H1 (cell line): ENCODE measurements at regions not wholly inside any gene's neighbourhood (a gene's known extent, or its start where the extent isn't known, plus 50 kb on each side); places are given as distances from the start of the nearest gene placed in this dataset.

Source experiments
- CTCF ChIA-PET: fragments of 300-600 bp; sonication (Branson Sonifier 250); formaldehyde crosslinking; loops from one replicate; lab custom pipeline; 2021; ENCODE audit not compliant: partially characterized antibody; lab: Charles Lee
- POLR2A ChIA-PET: fragments of 300-600 bp; sonication (Branson Sonifier 250); formaldehyde crosslinking; loops from one replicate; lab custom pipeline; 2021; ENCODE audit warnings: inconsistent platforms; ENCODE audit not compliant: partially characterized antibody; lab: Charles Lee
- DNase-seq, 2 experiments: peaks; one replicate each; pipeline versions ENCODE4 v3.0.0 to v3.0.0-alpha.2; 2010 to 2022; ENCODE audit warnings: low spot score in 2 of 2, low read depth in 1 of 2, mixed read lengths in 1 of 2
- FAIRE-seq: peaks from 2 replicates; lab custom pipeline; 2011; peaks lifted over from hg19 to GRCh38; lab: Jason Lieb, UNC
- H2AFZ ChIP-seq: 2 replicates; pipeline ENCODE4 v1.8.1; 2012; ENCODE audit warnings: low read length, inconsistent platforms
- H2AK5ac ChIP-seq: 2 replicates; pipeline ENCODE4 v1.6.1; 2013; ENCODE audit warnings: low read depth, low read length
- H2BK120ac ChIP-seq: replicated peaks from 2 replicates; pipeline ENCODE3; 2013; ENCODE audit warnings: low read depth, low read length, inconsistent platforms
- H2BK12ac ChIP-seq: 2 replicates; pipeline ENCODE4 v1.6.1; 2013; ENCODE audit warnings: low read depth, low read length
- H2BK15ac ChIP-seq: 2 replicates; pipeline ENCODE4 v1.6.1; 2013; ENCODE audit warnings: low read length
- H2BK20ac ChIP-seq: 2 replicates; pipeline ENCODE4 v1.6.1; 2013; ENCODE audit warnings: low read length
- H2BK5ac ChIP-seq: 2 replicates; pipeline ENCODE4 v1.6.1; 2013; ENCODE audit warnings: low read depth, low read length
- H3K14ac ChIP-seq: 2 replicates; pipeline ENCODE4 v1.6.1; 2013; ENCODE audit warnings: inconsistent platforms; ENCODE audit not compliant: insufficient read length
- H3K18ac ChIP-seq: 2 replicates; pipeline ENCODE4 v1.6.1; 2013; ENCODE audit warnings: low read length; ENCODE audit errors: extremely low read depth
- H3K23ac ChIP-seq: 2 replicates; pipeline ENCODE4 v1.6.1; 2013; ENCODE audit warnings: inconsistent platforms; ENCODE audit not compliant: insufficient read length
- H3K23me2 ChIP-seq: 2 replicates; pipeline ENCODE4 v1.6.1; 2013; ENCODE audit warnings: low read depth, low read length
- H3K27ac ChIP-seq: 2 replicates; pipeline ENCODE4 v1.6.1; 2011; ENCODE audit warnings: low read depth, low read length, inconsistent platforms
- H3K27me3 ChIP-seq, 4 experiments: replicated peaks in 1 of 4; 1 replicate in 1 of 4; 2 replicates in 3 of 4; pipeline versions ENCODE4 v1.6.1 to v1.8.1; 2011 to 2013; ENCODE audit warnings: low read length in 3 of 4, mild to moderate bottlenecking in 3 of 4, inconsistent platforms in 2 of 4, mixed read lengths in 2 of 4, moderate library complexity in 1 of 4; ENCODE audit not compliant: control insufficient read depth in 3 of 4, insufficient read depth in 3 of 4; ENCODE audit errors: extremely low read depth in 1 of 4
- H3K36me3 ChIP-seq, 4 experiments: 2 replicates each; pipeline versions ENCODE4 v1.6.1 to v1.8.1; 2011 to 2013; ENCODE audit warnings: mild to moderate bottlenecking in 4 of 4, low read length in 3 of 4, moderate library complexity in 2 of 4, control low read depth in 1 of 4, inconsistent platforms in 1 of 4; ENCODE audit not compliant: insufficient read depth in 4 of 4, control insufficient read depth in 2 of 4
- H3K4ac ChIP-seq: replicated peaks from 2 replicates; pipeline ENCODE3; 2013; ENCODE audit warnings: low read length, low read depth, mixed read lengths, inconsistent platforms; ENCODE audit not compliant: insufficient read length
- H3K4me1 ChIP-seq, 4 experiments: replicated peaks in 1 of 4; 1 replicate in 1 of 4; 2 replicates in 3 of 4; pipeline versions ENCODE4 v1.6.1 to v1.8.1; 2011 to 2013; ENCODE audit warnings: low read length in 3 of 4, inconsistent platforms in 2 of 4, mixed read lengths in 1 of 4; ENCODE audit not compliant: insufficient read depth in 4 of 4, control insufficient read depth in 3 of 4
- H3K4me2 ChIP-seq, 2 experiments: 2 replicates each; pipeline versions ENCODE4 v1.6.1 to v1.8.1; 2011 to 2013; ENCODE audit warnings: low read depth in 2 of 2, low read length in 2 of 2, control low read depth in 1 of 2, inconsistent platforms in 1 of 2, mild to moderate bottlenecking in 1 of 2; ENCODE audit not compliant: insufficient read depth in 1 of 2
- H3K4me3 ChIP-seq, 4 experiments: fragments of 200-600, 300-600 bp in 1 of 4; sonication (generic), shearing (Covaris generic), sonication (Bioruptor Twin) in 1 of 4; 2 replicates each; pipeline versions ENCODE4 v1.5.1 to v1.8.1; 2011 to 2016; ENCODE audit warnings: low read length in 4 of 4, low read depth in 3 of 4, control low read depth in 2 of 4, inconsistent platforms in 2 of 4, mild to moderate bottlenecking in 2 of 4, mixed read lengths in 1 of 4, moderate library complexity in 1 of 4; ENCODE audit not compliant: insufficient read depth in 2 of 4; ENCODE audit errors: extremely low read depth in 1 of 4
- H3K56ac ChIP-seq: replicated peaks from 2 replicates; pipeline ENCODE3; 2013; ENCODE audit warnings: low read depth, mild to moderate bottlenecking, mixed read lengths, low read length, inconsistent platforms; ENCODE audit not compliant: insufficient read length
- H3K79me1 ChIP-seq: 2 replicates; pipeline ENCODE4 v1.6.1; 2013; ENCODE audit warnings: low read depth, low read length, control low read depth
- H3K79me2 ChIP-seq, 2 experiments: 2 replicates each; pipeline versions ENCODE4 v1.6.1 to v1.8.1; 2012 to 2013; ENCODE audit warnings: low read length in 2 of 2, mild to moderate bottlenecking in 2 of 2, inconsistent platforms in 1 of 2; ENCODE audit not compliant: insufficient read depth in 2 of 2, control insufficient read depth in 1 of 2
- H3K9ac ChIP-seq, 4 experiments: replicated peaks in 1 of 4; 1 replicate in 1 of 4; 2 replicates in 3 of 4; pipeline versions ENCODE4 v1.6.1 to v1.8.1; 2011 to 2013; ENCODE audit warnings: low read depth in 3 of 4, low read length in 3 of 4, control low read depth in 2 of 4, mild to moderate bottlenecking in 2 of 4, moderate library complexity in 2 of 4, inconsistent platforms in 1 of 4; ENCODE audit errors: extremely low read depth in 1 of 4
- H3K9me3 ChIP-seq, 2 experiments: 2 replicates each; pipeline versions ENCODE4 v1.6.1 to v1.8.1; 2012 to 2013; ENCODE audit warnings: mild to moderate bottlenecking in 2 of 2, moderate library complexity in 2 of 2, control low read depth in 1 of 2, inconsistent platforms in 1 of 2, low read depth in 1 of 2, low read length in 1 of 2, mixed read lengths in 1 of 2; ENCODE audit not compliant: insufficient read depth in 2 of 2
- H4K20me1 ChIP-seq, 2 experiments: replicated peaks in 1 of 2; 2 replicates each; pipeline versions ENCODE3 to v1.8.1; 2011 to 2013; ENCODE audit warnings: inconsistent platforms in 2 of 2, low read length in 2 of 2, mild to moderate bottlenecking in 1 of 2; ENCODE audit not compliant: insufficient read depth in 2 of 2, control insufficient read depth in 1 of 2
- H4K5ac ChIP-seq: 2 replicates; pipeline ENCODE4 v1.6.1; 2013; ENCODE audit warnings: low read length, low read depth, mixed read lengths, inconsistent platforms; ENCODE audit not compliant: insufficient read length
- H4K8ac ChIP-seq: 2 replicates; pipeline ENCODE4 v1.8.0; 2013; ENCODE audit warnings: mild to moderate bottlenecking, moderate library complexity, low read length, inconsistent platforms; ENCODE audit not compliant: insufficient read depth; ENCODE audit errors: extremely low read depth
- H4K91ac ChIP-seq: replicated peaks from 2 replicates; pipeline ENCODE3; 2013; ENCODE audit warnings: low read length, mixed read lengths, inconsistent platforms; ENCODE audit not compliant: insufficient read length
- BACH1 ChIP-seq: IDR thresholded peaks from 2 replicates; pipeline ENCODE4 v1.6.1; 2012; ENCODE audit warnings: low read length, improper control_type of control experiment
- BCL11A ChIP-seq, 2 experiments: IDR thresholded peaks; one replicate each; pipeline ENCODE4 v1.6.1; 2011; ENCODE audit warnings: low read depth in 2 of 2, low read length in 2 of 2, mild to moderate bottlenecking in 2 of 2
- CREB1 ChIP-seq: IDR thresholded peaks from 2 replicates; pipeline ENCODE4 v1.6.1; 2012; ENCODE audit warnings: inconsistent platforms
- EZH2 ChIP-seq: fragments of 200-600 bp; sonication (generic); IDR thresholded peaks from 2 replicates; pipeline ENCODE4 v1.7.1; 2012; ENCODE audit warnings: low read depth, mild to moderate bottlenecking, moderate library complexity, low read length, inconsistent platforms; ENCODE audit not compliant: severe bottlenecking
- HDAC2 ChIP-seq, 2 experiments: fragments of 300-600 bp in 1 of 2; sonication (generic) in 1 of 2; IDR thresholded peaks; 2 replicates each; pipeline ENCODE4 v1.6.1; 2011 to 2012; ENCODE audit warnings: low read depth in 2 of 2, low read length in 2 of 2, mild to moderate bottlenecking in 2 of 2, moderate library complexity in 2 of 2, borderline replicate concordance in 1 of 2, inconsistent platforms in 1 of 2
- MAFK ChIP-seq: IDR thresholded peaks from 2 replicates; pipeline ENCODE4 v1.6.1; 2012; ENCODE audit warnings: low read depth, mild to moderate bottlenecking, improper control_type of control experiment, low read length
- PHF8 ChIP-seq: fragments of 200-600 bp; sonication (generic); conservative IDR thresholded peaks from 2 replicates; pipeline ENCODE4 v1.7.1; 2012; ENCODE audit warnings: low read depth, mild to moderate bottlenecking, inconsistent platforms, low read length, moderate library complexity
- RBBP5 ChIP-seq: IDR thresholded peaks from 2 replicates; pipeline ENCODE4 v1.7.1; 2012; ENCODE audit warnings: low read depth, mild to moderate bottlenecking, inconsistent platforms, low read length, moderate library complexity, borderline replicate concordance
- RFX5 ChIP-seq: IDR thresholded peaks from 2 replicates; pipeline ENCODE4 v1.6.1; 2011; ENCODE audit warnings: low read depth, low read length, improper control_type of control experiment, borderline replicate concordance
- SAP30 ChIP-seq: fragments of 300-600 bp; sonication (generic); IDR thresholded peaks from 2 replicates; pipeline ENCODE4 v1.7.1; 2012; ENCODE audit warnings: low read length, moderate library complexity, mild to moderate bottlenecking, inconsistent platforms; ENCODE audit not compliant: insufficient read depth, insufficient replicate concordance
- SIX5 ChIP-seq: IDR thresholded peaks from 2 replicates; pipeline ENCODE4 v1.6.1; 2011; ENCODE audit warnings: mild to moderate bottlenecking, low read depth, low read length
- SP2 ChIP-seq: IDR thresholded peaks from 2 replicates; pipeline ENCODE4 v1.6.1; 2012; ENCODE audit warnings: mild to moderate bottlenecking, low read length, inconsistent platforms
- SUZ12 ChIP-seq: fragments of 200-600 bp; sonication (generic); IDR thresholded peaks from 2 replicates; pipeline ENCODE4 v1.6.1; 2012; ENCODE audit warnings: mild to moderate bottlenecking, inconsistent platforms, low read length, moderate library complexity, mixed read lengths
- TAF1 ChIP-seq: IDR thresholded peaks from 2 replicates; pipeline ENCODE4 v1.6.1; 2011; ENCODE audit warnings: mild to moderate bottlenecking, low read depth, low read length
- TAF7 ChIP-seq: optimal IDR thresholded peaks from 2 replicates; pipeline ENCODE3; 2011; ENCODE audit warnings: low read depth, mild to moderate bottlenecking, inconsistent platforms, low read length, moderate library complexity, borderline replicate concordance
- WGBS, 2 experiments: shearing (Covaris generic) in 1 of 2; methylation state at CpG; one replicate each; pipeline versions ENCODE4 v1.1.6 to v1.1.7; 2013 to 2015; ENCODE audit warnings: low lambda C conversion rate in 2 of 2, mixed read lengths in 2 of 2, inconsistent platforms in 1 of 2, low coverage in 1 of 2, missing lambda C conversion rate in 1 of 2; ENCODE audit not compliant: insufficient replicate concordance in 2 of 2, insufficient coverage in 1 of 2, insufficient read length in 1 of 2; ENCODE audit errors: extremely low coverage in 1 of 2, missing lambda C conversion rate in 1 of 2; 5-methylcytosine and 5-hydroxymethylcytosine counted together

DNA sequence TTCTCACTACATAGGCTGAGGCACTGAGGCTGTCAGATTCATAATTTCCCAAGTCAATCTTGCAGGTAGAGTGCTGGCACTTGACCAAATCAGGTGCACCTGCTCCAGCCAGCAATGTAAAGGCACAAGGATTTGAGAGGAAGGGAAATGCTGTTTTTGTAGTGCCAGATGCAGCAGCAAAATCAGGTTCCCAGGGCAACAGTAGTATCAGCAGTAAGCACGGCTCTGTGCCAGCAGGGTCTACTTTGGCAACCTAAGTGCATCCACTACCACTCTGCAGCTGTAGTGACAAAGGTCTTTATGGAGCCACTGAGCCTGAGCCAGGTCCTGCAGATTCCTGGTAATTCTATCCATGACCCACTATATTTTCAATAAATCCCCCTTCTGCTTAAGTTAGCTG lies 329.5 kb downstream of the TPBG start:
- no peaks in the 10 kb centered on the region for H3K23me2 ChIP-seq
- no peak overlapping the region for H4K5ac ChIP-seq
- H3K56ac ChIP-seq = no peak overlapping the region
- no peak overlapping the region for H3K4me2 ChIP-seq
- H3K18ac ChIP-seq = no peak overlapping the region
- H3K9me3 ChIP-seq = no peaks in the 10 kb centered on the region
- no peaks in the 10 kb centered on the region for H3K79me2 ChIP-seq
- H2BK12ac ChIP-seq = no peak overlapping the region
- H3K36me3 ChIP-seq = no peaks in the 10 kb centered on the region
- H3K4me1 ChIP-seq = no peaks in the 10 kb centered on the region
- no peak overlapping the region for H4K8ac ChIP-seq
- DNase-seq (no peak), FAIRE-seq (no peak)
- no peaks in the 10 kb centered on the region for H3K79me1 ChIP-seq
- no peak overlapping the region for H3K27ac ChIP-seq
- H3K23ac ChIP-seq = no peak overlapping the region
- POLR2A ChIA-PET = no interaction called here
- CTCF ChIA-PET = interaction anchor here (0.8 to 1.2 kb wide), 3 partner anchors 10 to 23 kb away, joined by 3 to 4 read pairs (median 3); no protein-coding TSS in a partner anchor
- no peak overlapping the region for H2AFZ ChIP-seq
- H2AK5ac ChIP-seq = no peak overlapping the region
- no peak overlapping the region for H2BK5ac ChIP-seq
- 100% methylated on average over 1 of the region's 1 CpG; no CpG with 5 or more reads in 1 of the 2 experiments for WGBS, 2 experiments
- H3K9ac ChIP-seq = no peak overlapping the region
- no peak overlapping the region for H3K14ac ChIP-seq
- no peak overlapping the region for H2BK120ac ChIP-seq
- no peak overlapping the region for H3K4me3 ChIP-seq
- H3K27me3 ChIP-seq = no peaks in the 10 kb centered on the region
- H4K20me1 ChIP-seq = no peaks in the 10 kb centered on the region
- H4K91ac ChIP-seq = no peak overlapping the region
- H2BK20ac ChIP-seq = no peak overlapping the region
- H3K4ac ChIP-seq = no peak overlapping the region
- H2BK15ac ChIP-seq = no peak overlapping the region
- TF ChIP-seq TAF7 (no peak), TAF1 (no peak), SAP30 (no peak), HDAC2 (IDR thresholded peaks at IDR 0.05; ENCODE audit: borderline replicate concordance in 1 of 2, low read depth in 2 of 2, low read length in 2 of 2) (no peak), SUZ12 (no peak), RFX5 (no peak), RBBP5 (no peak), CREB1 (no peak), BCL11A (IDR thresholded peaks at IDR 0.05; ENCODE audit: low read depth in 2 of 2, low read length in 2 of 2) (no peak), BACH1 (no peak), SIX5 (no peak), SP2 (no peak), MAFK (no peak), PHF8 (no peak), EZH2 (no peak)
